GM10266 (cell line): ENCODE measurements at regions not wholly inside any gene's neighbourhood (a gene's known extent, or its start where the extent isn't known, plus 50 kb on each side); places are given as distances from the start of the nearest gene placed in this dataset.

ENCODE experiments used
- DNase-seq: peaks from one replicate; pipeline ENCODE4 v3.0.0; 2012; ENCODE audit errors: extremely low spot score
- TF ChIP-seq, protein P1 (sequence below): IDR thresholded peaks from 2 replicates; pipeline ENCODE4 v1.5.1; 2012; ENCODE audit warnings: mild to moderate bottlenecking, low read depth; ENCODE audit not compliant: control insufficient read depth, insufficient read depth; ENCODE audit errors: missing control alignments

- TF ChIP-seq, protein P1, sequence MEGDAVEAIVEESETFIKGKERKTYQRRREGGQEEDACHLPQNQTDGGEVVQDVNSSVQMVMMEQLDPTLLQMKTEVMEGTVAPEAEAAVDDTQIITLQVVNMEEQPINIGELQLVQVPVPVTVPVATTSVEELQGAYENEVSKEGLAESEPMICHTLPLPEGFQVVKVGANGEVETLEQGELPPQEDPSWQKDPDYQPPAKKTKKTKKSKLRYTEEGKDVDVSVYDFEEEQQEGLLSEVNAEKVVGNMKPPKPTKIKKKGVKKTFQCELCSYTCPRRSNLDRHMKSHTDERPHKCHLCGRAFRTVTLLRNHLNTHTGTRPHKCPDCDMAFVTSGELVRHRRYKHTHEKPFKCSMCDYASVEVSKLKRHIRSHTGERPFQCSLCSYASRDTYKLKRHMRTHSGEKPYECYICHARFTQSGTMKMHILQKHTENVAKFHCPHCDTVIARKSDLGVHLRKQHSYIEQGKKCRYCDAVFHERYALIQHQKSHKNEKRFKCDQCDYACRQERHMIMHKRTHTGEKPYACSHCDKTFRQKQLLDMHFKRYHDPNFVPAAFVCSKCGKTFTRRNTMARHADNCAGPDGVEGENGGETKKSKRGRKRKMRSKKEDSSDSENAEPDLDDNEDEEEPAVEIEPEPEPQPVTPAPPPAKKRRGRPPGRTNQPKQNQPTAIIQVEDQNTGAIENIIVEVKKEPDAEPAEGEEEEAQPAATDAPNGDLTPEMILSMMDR = no peak
- DNase-seq = no peak
These were observed 119.4 kb upstream of the RAI14 start for GRCh38 chr5:34536699-34537098.

DNA sequence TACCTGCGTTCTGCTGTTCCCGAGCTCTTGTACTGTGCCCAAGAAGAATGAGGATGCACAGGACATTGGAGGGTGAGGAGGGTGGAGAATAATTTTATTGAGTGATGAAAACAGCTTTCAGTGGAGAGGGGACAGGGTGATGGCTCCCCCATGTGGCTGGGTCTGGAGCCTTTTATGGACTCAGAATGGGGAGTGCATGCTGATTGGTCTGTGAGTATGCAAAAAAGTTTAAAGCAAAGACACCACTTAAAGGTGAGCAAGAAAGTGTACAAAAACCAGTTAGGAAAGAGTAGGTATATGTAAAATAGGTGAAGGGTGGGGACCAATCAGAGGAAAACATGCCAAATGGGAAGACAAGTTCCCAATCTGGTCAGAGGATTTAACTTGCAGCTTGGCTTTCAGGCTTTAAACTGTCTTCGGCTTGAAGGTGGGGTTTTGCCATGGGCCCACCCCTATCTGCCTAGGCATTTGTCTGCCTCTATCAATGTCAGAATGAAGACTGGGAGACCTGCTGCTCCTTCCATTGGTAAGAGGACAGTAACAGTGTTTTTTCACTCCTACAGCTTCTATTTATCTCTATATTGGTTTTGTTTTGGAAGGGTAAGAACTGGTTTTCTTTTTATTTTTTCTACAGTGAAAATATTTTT is 118.0 kb upstream of the RAI14 start:
- TF ChIP-seq, protein P1 = peak; percentile 52
- DNase-seq = no peak

GRCh38 chr5:34539183-34539582 is 116.9 kb upstream of the RAI14 start:
- TF ChIP-seq, protein P1 = no peak
- DNase-seq = no peak

- DNase-seq = no peak
- TF ChIP-seq, protein P1 = no peak
These were observed 115.1 kb upstream of the RAI14 start for GRCh38 chr5:34541067-34541466.

DNA sequence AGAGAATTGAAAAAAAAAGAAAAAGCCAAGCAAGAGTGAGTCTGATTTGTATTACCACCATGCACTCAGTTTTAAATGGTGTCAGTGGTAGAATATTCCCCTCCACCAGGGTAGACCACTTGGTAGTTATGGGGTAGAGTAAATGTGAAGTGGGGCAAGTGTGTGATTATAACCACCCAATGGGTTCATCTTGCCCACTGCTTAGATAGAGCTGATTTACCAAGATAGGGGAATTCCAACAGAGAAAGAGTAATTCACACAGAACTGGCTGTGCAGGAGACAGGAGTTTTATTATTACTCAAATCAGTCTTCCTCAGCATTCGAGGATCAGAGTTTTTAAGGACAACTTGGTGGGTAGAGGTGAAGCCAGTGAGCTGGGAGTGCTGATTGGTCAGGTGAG is 113.3 kb upstream of the RAI14 start:
- TF ChIP-seq, protein P1 = no peak
- DNase-seq = no peak

DNA sequence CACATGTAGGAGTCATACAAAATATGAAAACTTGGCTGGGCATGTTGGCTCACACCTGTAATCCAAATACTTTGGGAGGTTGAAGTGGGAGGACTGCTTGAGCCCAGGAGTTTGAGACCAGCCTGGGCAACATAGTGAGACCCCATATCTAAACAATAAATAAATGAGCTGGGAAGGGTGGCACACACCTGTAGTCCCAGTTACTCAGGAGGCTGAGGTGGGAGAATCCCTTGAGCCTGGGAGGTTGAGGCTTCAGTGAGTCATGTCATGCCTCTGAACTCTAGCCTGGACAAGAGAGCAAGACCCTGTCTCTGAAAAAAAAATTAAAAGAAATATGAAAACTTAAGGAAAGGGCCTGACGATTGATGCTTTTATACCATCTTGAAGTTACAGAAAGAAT is 112.4 kb upstream of the RAI14 start:
- no peak for DNase-seq
- TF ChIP-seq, protein P1 = no peak

- TF ChIP-seq, protein P1 = no peak
- DNase-seq = no peak
These were observed 111.7 kb upstream of the RAI14 start for GRCh38 chr5:34544403-34544802.
